HG03457 (cell line): ENCODE measurements at regions not wholly inside any gene's neighbourhood (a gene's known extent, or its start where the extent isn't known, plus 50 kb on each side); places are given as distances from the start of the nearest gene placed in this dataset.

Source experiments
- ATAC-seq: cut with Tn5 transposase; IDR thresholded peaks from one replicate; pipeline ENCODE4 v1.9.1; 2021; ENCODE audit warnings: moderate number of reproducible peaks; ENCODE audit not compliant: unreplicated experiment

- no peak for ATAC-seq
Measured at GRCh38 chr5:35436400-35437057, 181.1 kb upstream of the SPEF2 start.

GRCh38 chr5:35430381-35431162 is 187.1 kb upstream of the SPEF2 start:
- ATAC-seq, result no peak

- ATAC-seq, result no peak
Measured at GRCh38 chr5:35420200-35420599, 189.9 kb upstream of the PRLR start.

GRCh38 chr5:35417040-35417439 is 186.8 kb upstream of the PRLR start:
- no peak for ATAC-seq

GRCh38 chr5:35416217-35416988 is 186.1 kb upstream of the PRLR start:
- ATAC-seq, result no peak

GRCh38 chr5:35415309-35415708 is 185.0 kb upstream of the PRLR start:
- ATAC-seq, result no peak

GRCh38 chr5:35409361-35409760 is 179.1 kb upstream of the PRLR start:
- no peak for ATAC-seq

GRCh38 chr5:35408146-35408545 is 177.9 kb upstream of the PRLR start:
- ATAC-seq, result no peak

- ATAC-seq, result no peak
Measured at GRCh38 chr5:35407697-35408096, 177.4 kb upstream of the PRLR start.

- no peak for ATAC-seq
Measured at GRCh38 chr5:35405938-35406337, 175.7 kb upstream of the PRLR start.

GRCh38 chr5:35404701-35405100 is 174.4 kb upstream of the PRLR start:
- ATAC-seq, result no peak

- no peak for ATAC-seq
Measured at GRCh38 chr5:35393901-35394300, 163.6 kb upstream of the PRLR start.

GRCh38 chr5:35384658-35385057 is 154.4 kb upstream of the PRLR start:
- no peak for ATAC-seq

- ATAC-seq, result no peak
Measured at GRCh38 chr5:35383041-35383440, 152.8 kb upstream of the PRLR start.

- ATAC-seq, result no peak
Measured at GRCh38 chr5:35377653-35378052, 147.4 kb upstream of the PRLR start.

- no peak for ATAC-seq
Measured at GRCh38 chr5:35374584-35374983, 144.3 kb upstream of the PRLR start.

GRCh38 chr5:35373249-35373648 is 143.0 kb upstream of the PRLR start:
- ATAC-seq, result no peak

- no peak for ATAC-seq
Measured at GRCh38 chr5:35372482-35372881, 142.2 kb upstream of the PRLR start.

GRCh38 chr5:35371951-35372426 is 141.7 kb upstream of the PRLR start:
- no peak for ATAC-seq

- no peak for ATAC-seq
Measured at GRCh38 chr5:35370871-35371270, 140.6 kb upstream of the PRLR start.

GRCh38 chr5:35369965-35370790 is 139.9 kb upstream of the PRLR start:
- ATAC-seq, result no peak
